ENCODE measurements at regions not wholly inside any gene's neighbourhood (a gene's known extent, or its start where the extent isn't known, plus 50 kb on each side); places are given as distances from the start of the nearest gene placed in this dataset.

DNA sequence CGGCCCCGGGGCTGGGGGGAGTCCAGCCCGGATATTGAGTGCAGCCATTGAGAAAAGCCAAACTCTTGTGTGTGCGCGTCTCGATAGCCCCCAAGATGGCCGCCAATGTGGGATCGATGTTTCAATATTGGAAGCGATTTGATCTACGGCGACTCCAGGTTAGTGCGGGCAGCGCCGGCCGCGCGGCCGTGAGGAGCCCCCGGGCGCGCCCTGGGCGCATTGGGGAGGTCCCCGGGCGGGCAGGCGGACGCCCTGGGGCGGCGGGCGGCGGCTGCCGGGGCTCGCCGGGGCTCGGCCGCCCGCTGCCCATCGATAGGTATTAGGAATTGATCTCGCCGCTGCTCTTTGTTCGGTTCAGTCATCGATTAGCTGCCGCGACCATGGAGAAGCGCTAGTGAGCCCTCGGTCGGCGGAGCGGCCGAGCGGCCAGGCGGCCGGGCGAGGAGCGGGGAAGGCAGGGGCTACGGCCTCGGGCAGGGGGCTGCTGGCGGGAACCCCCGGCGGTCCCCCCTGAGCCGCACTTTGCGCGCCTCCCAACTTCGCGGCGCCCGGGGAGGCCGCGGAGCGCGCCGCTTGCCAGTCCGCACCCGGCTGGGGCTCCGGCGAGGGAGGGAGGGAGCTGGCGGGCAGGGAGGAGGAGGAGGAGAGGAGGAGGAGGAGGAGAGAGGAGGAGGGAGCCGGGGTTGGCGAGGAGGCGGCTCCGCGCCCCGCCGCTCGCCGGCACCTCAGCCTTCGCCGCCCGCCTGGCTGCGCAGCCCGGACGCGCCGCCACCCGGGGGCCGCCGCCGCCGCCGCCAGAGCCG, 113.9 kb upstream of the MYL2 start, which contains the start of gene CUX2 (continued):
- peak; percentile 96 for TF ChIP-seq ZNF263 (CRISPR knock-in tag; IDR thresholded peaks at IDR 0.05; ENCODE audit: low read depth)

DNA sequence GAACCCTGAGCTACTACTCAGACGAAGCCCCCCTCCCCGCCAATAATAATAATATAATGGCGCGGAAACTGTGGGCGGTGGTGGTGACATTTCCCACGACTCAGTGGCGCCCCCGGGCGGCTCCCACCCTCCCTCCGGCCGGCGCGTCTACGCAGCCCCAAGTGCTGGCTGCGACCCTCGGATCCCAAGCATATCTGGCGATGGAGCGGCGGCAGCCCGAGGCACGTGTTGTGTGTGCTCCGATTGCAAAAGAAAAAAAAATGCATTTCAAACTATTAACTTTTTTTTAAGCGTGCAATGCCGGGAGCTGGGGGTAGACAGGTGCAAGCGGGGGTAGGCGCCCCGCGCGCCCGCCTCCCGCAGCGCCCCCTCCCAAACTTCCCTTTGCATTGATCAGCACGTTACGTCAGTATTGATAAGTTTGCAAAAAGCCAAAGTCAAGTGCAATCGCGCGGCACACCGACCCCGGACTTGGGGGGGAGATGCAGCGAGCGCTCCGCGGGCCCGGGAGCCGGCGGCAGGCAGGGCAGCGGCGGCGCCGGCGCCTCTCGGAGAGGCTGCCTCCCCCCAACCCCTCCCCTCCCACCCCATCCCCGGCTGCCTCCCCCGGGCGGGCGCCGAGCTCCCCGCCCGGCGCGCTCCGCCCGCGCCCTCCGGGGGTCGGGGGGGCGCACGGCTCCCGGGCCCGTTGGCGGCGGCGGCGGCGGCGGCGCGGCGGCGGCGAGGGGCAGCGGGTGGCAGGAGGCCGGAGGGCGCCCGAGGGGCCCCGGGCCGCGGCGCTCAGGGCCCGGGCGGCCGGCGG, 113.1 kb upstream of the MYL2 start:
- H3K9me3 Mint-ChIP-seq, result no peaks in the 10 kb centered on the region
- peak; percentile 77 for DNase-seq (ENCODE audit: low spot score)
- ChIA-PET CTCF (interaction anchor here (0.6 to 1.3 kb wide), 4 partner anchors 11 to 271 kb away, joined by 3 to 4 read pairs (median 3); no protein-coding TSS in a partner anchor), POLR2A (no interaction called here)
- H3K36me3 Mint-ChIP-seq, result no peaks in the 10 kb centered on the region
- peak; percentile 23 for ATAC-seq
- peak overlapping the region; percentile 68 for H3K4me3 Mint-ChIP-seq
- TF ChIP-seq SOX15 (CRISPR knock-in tag; IDR thresholded peaks at IDR 0.05) (no peak), RORB (CRISPR knock-in tag; IDR thresholded peaks at IDR 0.05) (no peak)
- TF ChIP-seq, protein P1, sequence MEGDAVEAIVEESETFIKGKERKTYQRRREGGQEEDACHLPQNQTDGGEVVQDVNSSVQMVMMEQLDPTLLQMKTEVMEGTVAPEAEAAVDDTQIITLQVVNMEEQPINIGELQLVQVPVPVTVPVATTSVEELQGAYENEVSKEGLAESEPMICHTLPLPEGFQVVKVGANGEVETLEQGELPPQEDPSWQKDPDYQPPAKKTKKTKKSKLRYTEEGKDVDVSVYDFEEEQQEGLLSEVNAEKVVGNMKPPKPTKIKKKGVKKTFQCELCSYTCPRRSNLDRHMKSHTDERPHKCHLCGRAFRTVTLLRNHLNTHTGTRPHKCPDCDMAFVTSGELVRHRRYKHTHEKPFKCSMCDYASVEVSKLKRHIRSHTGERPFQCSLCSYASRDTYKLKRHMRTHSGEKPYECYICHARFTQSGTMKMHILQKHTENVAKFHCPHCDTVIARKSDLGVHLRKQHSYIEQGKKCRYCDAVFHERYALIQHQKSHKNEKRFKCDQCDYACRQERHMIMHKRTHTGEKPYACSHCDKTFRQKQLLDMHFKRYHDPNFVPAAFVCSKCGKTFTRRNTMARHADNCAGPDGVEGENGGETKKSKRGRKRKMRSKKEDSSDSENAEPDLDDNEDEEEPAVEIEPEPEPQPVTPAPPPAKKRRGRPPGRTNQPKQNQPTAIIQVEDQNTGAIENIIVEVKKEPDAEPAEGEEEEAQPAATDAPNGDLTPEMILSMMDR (IDR thresholded peaks at IDR 0.05), result peak; percentile 72
- TF ChIP-seq, protein P2, sequence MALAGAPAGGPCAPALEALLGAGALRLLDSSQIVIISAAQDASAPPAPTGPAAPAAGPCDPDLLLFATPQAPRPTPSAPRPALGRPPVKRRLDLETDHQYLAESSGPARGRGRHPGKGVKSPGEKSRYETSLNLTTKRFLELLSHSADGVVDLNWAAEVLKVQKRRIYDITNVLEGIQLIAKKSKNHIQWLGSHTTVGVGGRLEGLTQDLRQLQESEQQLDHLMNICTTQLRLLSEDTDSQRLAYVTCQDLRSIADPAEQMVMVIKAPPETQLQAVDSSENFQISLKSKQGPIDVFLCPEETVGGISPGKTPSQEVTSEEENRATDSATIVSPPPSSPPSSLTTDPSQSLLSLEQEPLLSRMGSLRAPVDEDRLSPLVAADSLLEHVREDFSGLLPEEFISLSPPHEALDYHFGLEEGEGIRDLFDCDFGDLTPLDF (CRISPR knock-in tag; IDR thresholded peaks at IDR 0.05), result no peak
- TF ChIP-seq, protein P3, sequence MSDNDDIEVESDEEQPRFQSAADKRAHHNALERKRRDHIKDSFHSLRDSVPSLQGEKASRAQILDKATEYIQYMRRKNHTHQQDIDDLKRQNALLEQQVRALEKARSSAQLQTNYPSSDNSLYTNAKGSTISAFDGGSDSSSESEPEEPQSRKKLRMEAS (CRISPR knock-in tag; IDR thresholded peaks at IDR 0.05), result 0 out of 2 replicates have a peak, but pooled peaks have one; percentile 42
- TF ChIP-seq, protein P4, sequence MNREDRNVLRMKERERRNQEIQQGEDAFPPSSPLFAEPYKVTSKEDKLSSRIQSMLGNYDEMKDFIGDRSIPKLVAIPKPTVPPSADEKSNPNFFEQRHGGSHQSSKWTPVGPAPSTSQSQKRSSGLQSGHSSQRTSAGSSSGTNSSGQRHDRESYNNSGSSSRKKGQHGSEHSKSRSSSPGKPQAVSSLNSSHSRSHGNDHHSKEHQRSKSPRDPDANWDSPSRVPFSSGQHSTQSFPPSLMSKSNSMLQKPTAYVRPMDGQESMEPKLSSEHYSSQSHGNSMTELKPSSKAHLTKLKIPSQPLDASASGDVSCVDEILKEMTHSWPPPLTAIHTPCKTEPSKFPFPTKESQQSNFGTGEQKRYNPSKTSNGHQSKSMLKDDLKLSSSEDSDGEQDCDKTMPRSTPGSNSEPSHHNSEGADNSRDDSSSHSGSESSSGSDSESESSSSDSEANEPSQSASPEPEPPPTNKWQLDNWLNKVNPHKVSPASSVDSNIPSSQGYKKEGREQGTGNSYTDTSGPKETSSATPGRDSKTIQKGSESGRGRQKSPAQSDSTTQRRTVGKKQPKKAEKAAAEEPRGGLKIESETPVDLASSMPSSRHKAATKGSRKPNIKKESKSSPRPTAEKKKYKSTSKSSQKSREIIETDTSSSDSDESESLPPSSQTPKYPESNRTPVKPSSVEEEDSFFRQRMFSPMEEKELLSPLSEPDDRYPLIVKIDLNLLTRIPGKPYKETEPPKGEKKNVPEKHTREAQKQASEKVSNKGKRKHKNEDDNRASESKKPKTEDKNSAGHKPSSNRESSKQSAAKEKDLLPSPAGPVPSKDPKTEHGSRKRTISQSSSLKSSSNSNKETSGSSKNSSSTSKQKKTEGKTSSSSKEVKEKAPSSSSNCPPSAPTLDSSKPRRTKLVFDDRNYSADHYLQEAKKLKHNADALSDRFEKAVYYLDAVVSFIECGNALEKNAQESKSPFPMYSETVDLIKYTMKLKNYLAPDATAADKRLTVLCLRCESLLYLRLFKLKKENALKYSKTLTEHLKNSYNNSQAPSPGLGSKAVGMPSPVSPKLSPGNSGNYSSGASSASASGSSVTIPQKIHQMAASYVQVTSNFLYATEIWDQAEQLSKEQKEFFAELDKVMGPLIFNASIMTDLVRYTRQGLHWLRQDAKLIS (CRISPR knock-in tag; IDR thresholded peaks at IDR 0.05; ENCODE audit: borderline replicate concordance), result no peak
- TF ChIP-seq, protein P5, sequence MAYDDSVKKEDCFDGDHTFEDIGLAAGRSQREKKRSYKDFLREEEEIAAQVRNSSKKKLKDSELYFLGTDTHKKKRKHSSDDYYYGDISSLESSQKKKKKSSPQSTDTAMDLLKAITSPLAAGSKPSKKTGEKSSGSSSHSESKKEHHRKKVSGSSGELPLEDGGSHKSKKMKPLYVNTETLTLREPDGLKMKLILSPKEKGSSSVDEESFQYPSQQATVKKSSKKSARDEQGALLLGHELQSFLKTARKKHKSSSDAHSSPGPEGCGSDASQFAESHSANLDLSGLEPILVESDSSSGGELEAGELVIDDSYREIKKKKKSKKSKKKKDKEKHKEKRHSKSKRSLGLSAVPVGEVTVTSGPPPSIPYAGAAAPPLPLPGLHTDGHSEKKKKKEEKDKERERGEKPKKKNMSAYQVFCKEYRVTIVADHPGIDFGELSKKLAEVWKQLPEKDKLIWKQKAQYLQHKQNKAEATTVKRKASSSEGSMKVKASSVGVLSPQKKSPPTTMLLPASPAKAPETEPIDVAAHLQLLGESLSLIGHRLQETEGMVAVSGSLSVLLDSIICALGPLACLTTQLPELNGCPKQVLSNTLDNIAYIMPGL (CRISPR knock-in tag; IDR thresholded peaks at IDR 0.05), result peak; percentile 43; the same call in 1 of the 2 replicates
- TF ChIP-seq, protein P6, sequence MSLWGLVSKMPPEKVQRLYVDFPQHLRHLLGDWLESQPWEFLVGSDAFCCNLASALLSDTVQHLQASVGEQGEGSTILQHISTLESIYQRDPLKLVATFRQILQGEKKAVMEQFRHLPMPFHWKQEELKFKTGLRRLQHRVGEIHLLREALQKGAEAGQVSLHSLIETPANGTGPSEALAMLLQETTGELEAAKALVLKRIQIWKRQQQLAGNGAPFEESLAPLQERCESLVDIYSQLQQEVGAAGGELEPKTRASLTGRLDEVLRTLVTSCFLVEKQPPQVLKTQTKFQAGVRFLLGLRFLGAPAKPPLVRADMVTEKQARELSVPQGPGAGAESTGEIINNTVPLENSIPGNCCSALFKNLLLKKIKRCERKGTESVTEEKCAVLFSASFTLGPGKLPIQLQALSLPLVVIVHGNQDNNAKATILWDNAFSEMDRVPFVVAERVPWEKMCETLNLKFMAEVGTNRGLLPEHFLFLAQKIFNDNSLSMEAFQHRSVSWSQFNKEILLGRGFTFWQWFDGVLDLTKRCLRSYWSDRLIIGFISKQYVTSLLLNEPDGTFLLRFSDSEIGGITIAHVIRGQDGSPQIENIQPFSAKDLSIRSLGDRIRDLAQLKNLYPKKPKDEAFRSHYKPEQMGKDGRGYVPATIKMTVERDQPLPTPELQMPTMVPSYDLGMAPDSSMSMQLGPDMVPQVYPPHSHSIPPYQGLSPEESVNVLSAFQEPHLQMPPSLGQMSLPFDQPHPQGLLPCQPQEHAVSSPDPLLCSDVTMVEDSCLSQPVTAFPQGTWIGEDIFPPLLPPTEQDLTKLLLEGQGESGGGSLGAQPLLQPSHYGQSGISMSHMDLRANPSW (CRISPR knock-in tag; conservative IDR thresholded peaks at IDR 0.05; ENCODE audit: low read depth), result no peak
- peaks cover 35% of the 10 kb centered on the region for H3K27me3 Mint-ChIP-seq (ENCODE audit: low read depth)
- H3K4me1 Mint-ChIP-seq, result peaks cover 52% of the 10 kb centered on the region
- H3K27ac Mint-ChIP-seq, result no peak overlapping the region
